Stomach (tissue), 4 donors: ENCODE measurements at regions not wholly inside any gene's neighbourhood (a gene's known extent, or its start where the extent isn't known, plus 50 kb on each side); places are given as distances from the start of the nearest gene placed in this dataset.

Experiments
- EP300 ChIP-seq: sonication (generic); formaldehyde crosslinking; IDR thresholded peaks from one replicate; pipeline ENCODE4 v1.6.1; 2017; ENCODE audit warnings: antibody characterized with exemption
- POLR2A ChIP-seq, 4 donors: fragments of 450-650 bp; IDR thresholded peaks; one replicate each; pipeline ENCODE4 v1.6.1; 2016; ENCODE audit warnings: antibody characterized with exemption in 4 of 4, control low read depth in 2 of 4, mild to moderate bottlenecking in 1 of 4, moderate library complexity in 1 of 4
- POLR2AphosphoS5 ChIP-seq, 3 donors: sonication (generic); formaldehyde crosslinking; IDR thresholded peaks; one replicate each; pipeline ENCODE4 v1.6.1; 2016; ENCODE audit warnings: antibody characterized with exemption in 3 of 3
- TF ChIP-seq, protein P1 (sequence below), 7 experiments: fragments of 450-650 bp in 4 of 7; fragments of 200-600 bp in 3 of 7; sonication (generic) in 3 of 7; IDR thresholded peaks; one replicate each; pipeline ENCODE4 v1.5.1; 2016 to 2019; ENCODE audit warnings: antibody characterized with exemption in 7 of 7, control low read depth in 2 of 7, mild to moderate bottlenecking in 1 of 7

DNA sequence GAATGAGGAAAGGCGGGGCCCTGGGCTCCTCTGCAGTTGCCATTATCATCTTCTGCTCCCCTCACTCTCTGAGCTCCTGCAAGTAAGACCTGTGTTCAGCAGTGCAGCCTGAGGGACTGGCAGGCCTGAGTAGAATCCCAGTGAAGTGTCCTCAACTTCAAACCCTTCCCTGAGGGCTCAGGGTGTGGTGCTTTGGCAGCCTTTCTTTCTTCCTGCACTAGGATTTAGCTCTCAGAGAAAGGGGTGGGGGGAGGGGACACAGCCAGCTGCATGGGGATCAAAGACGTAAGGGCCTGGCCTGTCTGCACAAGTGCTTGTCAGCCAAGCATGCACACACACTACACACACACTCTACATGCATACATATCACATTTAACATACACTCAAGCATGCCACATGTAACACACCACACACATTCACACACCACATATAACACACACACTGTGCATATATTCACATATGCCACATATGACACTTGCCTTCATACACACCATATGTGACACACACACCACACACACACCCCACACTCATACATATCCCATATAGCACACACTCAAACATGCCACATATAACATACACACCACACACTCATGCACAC is 223.4 kb upstream of the RPL34 start:
- TF ChIP-seq, protein P1, sequence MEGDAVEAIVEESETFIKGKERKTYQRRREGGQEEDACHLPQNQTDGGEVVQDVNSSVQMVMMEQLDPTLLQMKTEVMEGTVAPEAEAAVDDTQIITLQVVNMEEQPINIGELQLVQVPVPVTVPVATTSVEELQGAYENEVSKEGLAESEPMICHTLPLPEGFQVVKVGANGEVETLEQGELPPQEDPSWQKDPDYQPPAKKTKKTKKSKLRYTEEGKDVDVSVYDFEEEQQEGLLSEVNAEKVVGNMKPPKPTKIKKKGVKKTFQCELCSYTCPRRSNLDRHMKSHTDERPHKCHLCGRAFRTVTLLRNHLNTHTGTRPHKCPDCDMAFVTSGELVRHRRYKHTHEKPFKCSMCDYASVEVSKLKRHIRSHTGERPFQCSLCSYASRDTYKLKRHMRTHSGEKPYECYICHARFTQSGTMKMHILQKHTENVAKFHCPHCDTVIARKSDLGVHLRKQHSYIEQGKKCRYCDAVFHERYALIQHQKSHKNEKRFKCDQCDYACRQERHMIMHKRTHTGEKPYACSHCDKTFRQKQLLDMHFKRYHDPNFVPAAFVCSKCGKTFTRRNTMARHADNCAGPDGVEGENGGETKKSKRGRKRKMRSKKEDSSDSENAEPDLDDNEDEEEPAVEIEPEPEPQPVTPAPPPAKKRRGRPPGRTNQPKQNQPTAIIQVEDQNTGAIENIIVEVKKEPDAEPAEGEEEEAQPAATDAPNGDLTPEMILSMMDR (IDR thresholded peaks at IDR 0.05): no peak
- TF ChIP-seq POLR2A (IDR thresholded peaks at IDR 0.05) (no peak), EP300 (no peak), POLR2AphosphoS5 (IDR thresholded peaks at IDR 0.05) (no peak)
